ENCODE measurements at regions not wholly inside any gene's neighbourhood (a gene's known extent, or its start where the extent isn't known, plus 50 kb on each side); places are given as distances from the start of the nearest gene placed in this dataset.
"Not testable (repeated sequence)": the region's sequence is repeated elsewhere in the genome, so short reads cannot be mapped to it uniquely, and the experiment has no call there.

- 74 to 88% methylated on average over 2 of the region's 2 CpGs for WGBS, 2 donors
- TF ChIP-seq CTCF (IDR thresholded peaks at IDR 0.05) (no peak), POLR2A (IDR thresholded peaks at IDR 0.05) (no peak)
- no peak overlapping the region for H3K4me3 ChIP-seq (replicated peaks in 1 of 3)
Observed at GRCh38 chr14:83004456-83005006, 1470.9 kb upstream of the SEL1L start.

GRCh38 chr14:83006121-83006670, 1472.5 kb upstream of the SEL1L start:
- H3K36me3 ChIP-seq: no peaks in the 10 kb centered on the region
- peak in 1 of 2 donors; percentile 8 for DNase-seq
- no peaks in the 10 kb centered on the region for H3K4me1 ChIP-seq
- no peak overlapping the region for H3K4me3 ChIP-seq (replicated peaks in 1 of 3)
- TF ChIP-seq POLR2A (IDR thresholded peaks at IDR 0.05): no peak
- TF ChIP-seq CTCF (IDR thresholded peaks at IDR 0.05): no peak
- intact Hi-C loops (cut with DNase I): no loop called here
- WGBS, 2 donors: 66 to 70% methylated on average over 1 of the region's 1 CpG
- H3K27me3 ChIP-seq: no peaks in the 10 kb centered on the region
- no peak overlapping the region for H3K27ac ChIP-seq
- H3K9me3 ChIP-seq: no peaks in the 10 kb centered on the region

More at GRCh38 chr14:83004456-83005006, 1470.9 kb upstream of the SEL1L start:
- Histone ChIP-seq H3K36me3 (no peaks in the 10 kb centered on the region), H3K4me1 (no peaks in the 10 kb centered on the region), H3K27me3 (no peaks in the 10 kb centered on the region), H3K27ac (no peak overlapping the region), H3K9me3 (no peaks in the 10 kb centered on the region)
- intact Hi-C loops (cut with DNase I): no loop called here
- no peak for DNase-seq

GRCh38 chr14:83007052-83007451, 1473.4 kb upstream of the SEL1L start:
- H3K9me3 ChIP-seq; H3K4me3 ChIP-seq (replicated peaks in 1 of 3); DNase-seq; intact Hi-C loops (cut with DNase I); H3K4me1 ChIP-seq; H3K36me3 ChIP-seq; H3K27me3 ChIP-seq; H3K27ac ChIP-seq: not testable (repeated sequence)
- WGBS, 2 donors: 92 to 99% methylated on average over 7 of the region's 7 CpGs

GRCh38 chr14:83007641-83008225, 1474.1 kb upstream of the SEL1L start:
- 72 to 94% methylated on average over 1 of the region's 1 CpG for WGBS, 2 donors

GRCh38 chr14:83017296-83017695, 1483.6 kb upstream of the SEL1L start:
- Histone ChIP-seq H3K4me1 (no peaks in the 10 kb centered on the region), H3K27ac (no peak overlapping the region), H3K27me3 (no peaks in the 10 kb centered on the region), H3K36me3 (no peaks in the 10 kb centered on the region), H3K4me3 (replicated peaks in 1 of 3) (no peak overlapping the region), H3K9me3 (no peaks in the 10 kb centered on the region)
- no peak for DNase-seq
- intact Hi-C loops (cut with DNase I): no loop called here
- WGBS, 2 donors: 70 to 78% methylated on average over 5 of the region's 5 CpGs
- TF ChIP-seq CTCF (IDR thresholded peaks at IDR 0.05) (no peak), POLR2A (IDR thresholded peaks at IDR 0.05) (no peak)

More at GRCh38 chr14:83007641-83008225, 1474.1 kb upstream of the SEL1L start:
- no peaks in the 10 kb centered on the region for H3K9me3 ChIP-seq
- TF ChIP-seq CTCF (IDR thresholded peaks at IDR 0.05) (no peak), POLR2A (IDR thresholded peaks at IDR 0.05) (no peak)
- H3K27ac ChIP-seq: no peak overlapping the region
- no peaks in the 10 kb centered on the region for H3K36me3 ChIP-seq
- no peak overlapping the region for H3K4me3 ChIP-seq (replicated peaks in 1 of 3)
- no peak for DNase-seq
- no peaks in the 10 kb centered on the region for H3K27me3 ChIP-seq
- H3K4me1 ChIP-seq: no peaks in the 10 kb centered on the region
- intact Hi-C loops (cut with DNase I): no loop called here
